ENCODE measurements at regions not wholly inside any gene's neighbourhood (a gene's known extent, or its start where the extent isn't known, plus 50 kb on each side); places are given as distances from the start of the nearest gene placed in this dataset.

- TF ChIP-seq CTCF (conservative IDR thresholded peaks at IDR 0.05; ENCODE audit: low read depth, low read length), result no peak
- TF ChIP-seq RCOR1 (IDR thresholded peaks at IDR 0.05; ENCODE audit: insufficient replicate concordance, low read length), result no peak
- no peak for TF ChIP-seq POLR2A (IDR thresholded peaks at IDR 0.05; ENCODE audit: low read depth, low read length)
- no peak for TF ChIP-seq SMC3 (IDR thresholded peaks at IDR 0.05; ENCODE audit: low read depth, low read length)
- no peak for TF ChIP-seq FOS (IDR thresholded peaks at IDR 0.05; ENCODE audit: low read depth, low read length)
- no peak for TF ChIP-seq BHLHE40 (IDR thresholded peaks at IDR 0.05; ENCODE audit: low read depth, low read length)
- TF ChIP-seq NFE2L2 (IDR thresholded peaks at IDR 0.05; ENCODE audit: low read depth, low read length), result no peak
- TF ChIP-seq CEBPB (IDR thresholded peaks at IDR 0.05; ENCODE audit: low read depth, low read length), result no peak
Measured at GRCh38 chr4:100805538-100805937, 287.7 kb upstream of the EMCN start.

All from IMR-90 (cell line).